Epidermal melanocyte (primary cell): ENCODE measurements at regions not wholly inside any gene's neighbourhood (a gene's known extent, or its start where the extent isn't known, plus 50 kb on each side); places are given as distances from the start of the nearest gene placed in this dataset.

ENCODE experiments used
- DNase-seq: peaks from one replicate; pipeline ENCODE4 v3.0.0; 2011; ENCODE audit warnings: low spot score; ENCODE audit not compliant: insufficient read length

GRCh38 chr9:90044263-90044662, 439.5 kb downstream of the GADD45G start:
- no peak for DNase-seq

- DNase-seq: no peak
These were observed 439.9 kb downstream of the GADD45G start for GRCh38 chr9:90044710-90045151.

GRCh38 chr9:90046317-90046861, 441.6 kb downstream of the GADD45G start:
- no peak for DNase-seq

- DNase-seq: no peak
These were observed 443.0 kb downstream of the GADD45G start for GRCh38 chr9:90047828-90048227.

- no peak for DNase-seq
These were observed 447.6 kb downstream of the GADD45G start for GRCh38 chr9:90052366-90052765.

GRCh38 chr9:90053027-90053426, 448.2 kb downstream of the GADD45G start:
- DNase-seq: no peak

GRCh38 chr9:90054810-90055209, 450.0 kb downstream of the GADD45G start:
- no peak for DNase-seq

GRCh38 chr9:90055226-90055625, 450.4 kb downstream of the GADD45G start:
- DNase-seq: no peak

GRCh38 chr9:90057361-90057760, 452.5 kb downstream of the GADD45G start:
- no peak for DNase-seq

GRCh38 chr9:90058182-90058763, 453.5 kb downstream of the GADD45G start:
- no peak for DNase-seq

- no peak for DNase-seq
These were observed 454.6 kb downstream of the GADD45G start for GRCh38 chr9:90059436-90059835.

GRCh38 chr9:90060256-90060655, 455.4 kb downstream of the GADD45G start:
- DNase-seq: no peak

- no peak for DNase-seq
These were observed 456.4 kb downstream of the GADD45G start for GRCh38 chr9:90061187-90061586.

- DNase-seq: no peak
These were observed 458.2 kb downstream of the GADD45G start for GRCh38 chr9:90062982-90063381.

GRCh38 chr9:90064248-90064647, 459.4 kb downstream of the GADD45G start:
- DNase-seq: no peak

- no peak for DNase-seq
These were observed 460.2 kb downstream of the GADD45G start for GRCh38 chr9:90064971-90065370.

GRCh38 chr9:90065851-90066250, 461.0 kb downstream of the GADD45G start:
- no peak for DNase-seq

GRCh38 chr9:90069085-90069484, 464.3 kb downstream of the GADD45G start:
- DNase-seq: no peak

- no peak for DNase-seq
These were observed 465.2 kb downstream of the GADD45G start for GRCh38 chr9:90070056-90070455.

- no peak for DNase-seq
These were observed 465.7 kb downstream of the GADD45G start for GRCh38 chr9:90070469-90070868.

GRCh38 chr9:90070931-90071660, 466.3 kb downstream of the GADD45G start:
- DNase-seq: no peak

GRCh38 chr9:90073186-90073945, 468.6 kb downstream of the GADD45G start:
- no peak for DNase-seq
